ENCODE measurements at regions not wholly inside any gene's neighbourhood (a gene's known extent, or its start where the extent isn't known, plus 50 kb on each side); places are given as distances from the start of the nearest gene placed in this dataset.

DNA sequence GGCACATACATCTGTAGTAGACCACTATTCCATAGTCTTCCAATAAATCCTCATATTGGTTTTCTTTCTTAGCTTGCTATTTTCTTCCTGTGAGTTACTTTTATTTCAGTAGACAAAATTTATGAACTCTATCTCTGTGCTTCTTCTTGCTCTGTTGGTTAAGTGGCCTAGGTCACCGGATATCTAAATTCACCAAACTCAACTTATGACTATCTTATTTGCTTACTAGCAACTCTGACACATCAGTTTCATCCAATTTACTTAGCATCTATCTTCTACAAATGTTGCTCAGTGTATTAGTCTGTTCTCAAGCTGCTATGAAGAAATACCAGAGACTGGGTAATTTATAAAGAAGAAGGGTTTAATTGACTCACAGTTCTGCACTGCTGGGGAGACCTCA lies 432.5 kb upstream of the FSIP2 start:
- no peak overlapping the region for H3K4me2 ChIP-seq (ENCODE audit: insufficient read depth, low read length)
- no peaks in the 10 kb centered on the region for H3K4me1 ChIP-seq (replicated peaks in 1 of 2; ENCODE audit: control insufficient read depth in 2 of 2, insufficient read depth in 2 of 2, low read length in 2 of 2)
- no peak for ATAC-seq
- WGBS (ENCODE audit: insufficient coverage, low coverage, missing lambda C conversion rate) = 0% methylated on average over 1 of the region's 1 CpG
- TF ChIP-seq ZBTB1 (CRISPR knock-in tag; IDR thresholded peaks at IDR 0.05; ENCODE audit: borderline replicate concordance, low read depth) = no peak
- TF ChIP-seq JUND (IDR thresholded peaks at IDR 0.05; ENCODE audit: borderline replicate concordance, low read depth, low read length) = no peak
- no peak for TF ChIP-seq JUND (tag; IDR thresholded peaks at IDR 0.05; ENCODE audit: borderline replicate concordance, low read depth, low read length)
- no peak for TF ChIP-seq ZNF436 (CRISPR knock-in tag; IDR thresholded peaks at IDR 0.05)
- TF ChIP-seq, protein P1, sequence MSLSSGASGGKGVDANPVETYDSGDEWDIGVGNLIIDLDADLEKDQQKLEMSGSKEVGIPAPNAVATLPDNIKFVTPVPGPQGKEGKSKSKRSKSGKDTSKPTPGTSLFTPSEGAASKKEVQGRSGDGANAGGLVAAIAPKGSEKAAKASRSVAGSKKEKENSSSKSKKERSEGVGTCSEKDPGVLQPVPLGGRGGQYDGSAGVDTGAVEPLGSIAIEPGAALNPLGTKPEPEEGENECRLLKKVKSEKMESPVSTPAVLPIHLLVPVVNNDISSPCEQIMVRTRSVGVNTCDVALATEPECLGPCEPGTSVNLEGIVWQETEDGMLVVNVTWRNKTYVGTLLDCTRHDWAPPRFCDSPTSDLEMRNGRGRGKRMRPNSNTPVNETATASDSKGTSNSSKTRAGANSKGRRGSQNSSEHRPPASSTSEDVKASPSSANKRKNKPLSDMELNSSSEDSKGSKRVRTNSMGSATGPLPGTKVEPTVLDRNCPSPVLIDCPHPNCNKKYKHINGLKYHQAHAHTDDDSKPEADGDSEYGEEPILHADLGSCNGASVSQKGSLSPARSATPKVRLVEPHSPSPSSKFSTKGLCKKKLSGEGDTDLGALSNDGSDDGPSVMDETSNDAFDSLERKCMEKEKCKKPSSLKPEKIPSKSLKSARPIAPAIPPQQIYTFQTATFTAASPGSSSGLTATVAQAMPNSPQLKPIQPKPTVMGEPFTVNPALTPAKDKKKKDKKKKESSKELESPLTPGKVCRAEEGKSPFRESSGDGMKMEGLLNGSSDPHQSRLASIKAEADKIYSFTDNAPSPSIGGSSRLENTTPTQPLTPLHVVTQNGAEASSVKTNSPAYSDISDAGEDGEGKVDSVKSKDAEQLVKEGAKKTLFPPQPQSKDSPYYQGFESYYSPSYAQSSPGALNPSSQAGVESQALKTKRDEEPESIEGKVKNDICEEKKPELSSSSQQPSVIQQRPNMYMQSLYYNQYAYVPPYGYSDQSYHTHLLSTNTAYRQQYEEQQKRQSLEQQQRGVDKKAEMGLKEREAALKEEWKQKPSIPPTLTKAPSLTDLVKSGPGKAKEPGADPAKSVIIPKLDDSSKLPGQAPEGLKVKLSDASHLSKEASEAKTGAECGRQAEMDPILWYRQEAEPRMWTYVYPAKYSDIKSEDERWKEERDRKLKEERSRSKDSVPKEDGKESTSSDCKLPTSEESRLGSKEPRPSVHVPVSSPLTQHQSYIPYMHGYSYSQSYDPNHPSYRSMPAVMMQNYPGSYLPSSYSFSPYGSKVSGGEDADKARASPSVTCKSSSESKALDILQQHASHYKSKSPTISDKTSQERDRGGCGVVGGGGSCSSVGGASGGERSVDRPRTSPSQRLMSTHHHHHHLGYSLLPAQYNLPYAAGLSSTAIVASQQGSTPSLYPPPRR (CRISPR knock-in tag; IDR thresholded peaks at IDR 0.05; ENCODE audit: borderline replicate concordance) = no peak
- no peak for TF ChIP-seq DACH1 (IDR thresholded peaks at IDR 0.05; ENCODE audit: partially characterized antibody)
- TF ChIP-seq ZNF184 (CRISPR knock-in tag; IDR thresholded peaks at IDR 0.05) = no peak
- TF ChIP-seq, protein P2, sequence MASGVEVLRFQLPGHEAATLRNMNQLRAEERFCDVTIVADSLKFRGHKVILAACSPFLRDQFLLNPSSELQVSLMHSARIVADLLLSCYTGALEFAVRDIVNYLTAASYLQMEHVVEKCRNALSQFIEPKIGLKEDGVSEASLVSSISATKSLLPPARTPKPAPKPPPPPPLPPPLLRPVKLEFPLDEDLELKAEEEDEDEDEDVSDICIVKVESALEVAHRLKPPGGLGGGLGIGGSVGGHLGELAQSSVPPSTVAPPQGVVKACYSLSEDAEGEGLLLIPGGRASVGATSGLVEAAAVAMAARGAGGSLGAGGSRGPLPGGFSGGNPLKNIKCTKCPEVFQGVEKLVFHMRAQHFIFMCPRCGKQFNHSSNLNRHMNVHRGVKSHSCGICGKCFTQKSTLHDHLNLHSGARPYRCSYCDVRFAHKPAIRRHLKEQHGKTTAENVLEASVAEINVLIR (CRISPR knock-in tag; IDR thresholded peaks at IDR 0.05) = no peak
- no peak for TF ChIP-seq ZNF695 (CRISPR knock-in tag; IDR thresholded peaks at IDR 0.05)
- TF ChIP-seq E2F3 (CRISPR knock-in tag; IDR thresholded peaks at IDR 0.05) = no peak
- TF ChIP-seq SREBF1 (IDR thresholded peaks at IDR 0.05; ENCODE audit: borderline replicate concordance, low read depth, low read length) = no peak
- TF ChIP-seq ELF2 (CRISPR knock-in tag; IDR thresholded peaks at IDR 0.05) = no peak
- TF ChIP-seq, protein P3, sequence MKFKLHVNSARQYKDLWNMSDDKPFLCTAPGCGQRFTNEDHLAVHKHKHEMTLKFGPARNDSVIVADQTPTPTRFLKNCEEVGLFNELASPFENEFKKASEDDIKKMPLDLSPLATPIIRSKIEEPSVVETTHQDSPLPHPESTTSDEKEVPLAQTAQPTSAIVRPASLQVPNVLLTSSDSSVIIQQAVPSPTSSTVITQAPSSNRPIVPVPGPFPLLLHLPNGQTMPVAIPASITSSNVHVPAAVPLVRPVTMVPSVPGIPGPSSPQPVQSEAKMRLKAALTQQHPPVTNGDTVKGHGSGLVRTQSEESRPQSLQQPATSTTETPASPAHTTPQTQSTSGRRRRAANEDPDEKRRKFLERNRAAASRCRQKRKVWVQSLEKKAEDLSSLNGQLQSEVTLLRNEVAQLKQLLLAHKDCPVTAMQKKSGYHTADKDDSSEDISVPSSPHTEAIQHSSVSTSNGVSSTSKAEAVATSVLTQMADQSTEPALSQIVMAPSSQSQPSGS (CRISPR knock-in tag; IDR thresholded peaks at IDR 0.05) = no peak
- no peak for TF ChIP-seq ZFP30 (CRISPR knock-in tag; IDR thresholded peaks at IDR 0.05; ENCODE audit: borderline replicate concordance)
- no peak for TF ChIP-seq ZNF347 (CRISPR knock-in tag; IDR thresholded peaks at IDR 0.05; ENCODE audit: low read depth)
- TF ChIP-seq MAFF (IDR thresholded peaks at IDR 0.05; ENCODE audit: low read length) = no peak
- TF ChIP-seq NCOA4 (IDR thresholded peaks at IDR 0.05; ENCODE audit: partially characterized antibody) = no peak
- no peak overlapping the region for H3K27ac ChIP-seq (ENCODE audit: extremely low read depth, low read depth, low read length)
- FAIRE-seq = no peak
- CTCF ChIA-PET (ENCODE audit: low intra/inter-chr PET ratio) = no interaction called here
- H3K27me3 ChIP-seq (ENCODE audit: control insufficient read depth in 2 of 2, insufficient read depth in 2 of 2, low read length in 2 of 2) = no peaks in the 10 kb centered on the region
- no peak overlapping the region for H3K9ac ChIP-seq (ENCODE audit: insufficient read depth in 1 of 2, low read depth in 2 of 2, low read length in 2 of 2)
- H2AFZ ChIP-seq (ENCODE audit: low read depth, low read length) = no peak overlapping the region
- no TSS peak for BruUV-seq (replicated peaks)
- H3K79me2 ChIP-seq (ENCODE audit: control insufficient read depth, insufficient read depth, low read length) = no peaks in the 10 kb centered on the region
- DNase-seq (ENCODE audit: extremely low read depth in 1 of 4, low spot score in 3 of 4) = no peak
- H3K4me3 ChIP-seq = no peak overlapping the region
- no peaks in the 10 kb centered on the region for H3K36me3 ChIP-seq (ENCODE audit: control insufficient read depth, insufficient read depth, low read length)
- H3K9me1 ChIP-seq (ENCODE audit: control insufficient read depth, insufficient read depth, low read length) = no peaks in the 10 kb centered on the region
- POLR2A ChIA-PET = no interaction called here
- intact Hi-C loops (cut with micrococcal nuclease) (no loop called here), in situ Hi-C loops (cut with MboI) (no loop called here)
- H3K9me3 ChIP-seq (replicated peaks; ENCODE audit: control insufficient read depth, insufficient read depth, low read depth, low read length) = no peaks in the 10 kb centered on the region; the same call in 1 of the 2 replicates
- no peaks in the 10 kb centered on the region for H4K20me1 ChIP-seq (replicated peaks; ENCODE audit: control insufficient read depth, insufficient read depth, low read length)
